ENCODE measurements at regions not wholly inside any gene's neighbourhood (a gene's known extent, or its start where the extent isn't known, plus 50 kb on each side); places are given as distances from the start of the nearest gene placed in this dataset.

- Histone ChIP-seq H3K36me3 (replicated peaks; ENCODE audit: control insufficient read depth, insufficient read depth, low read length) (no peaks in the 10 kb centered on the region), H3K27me3 (ENCODE audit: control insufficient read depth, insufficient read depth, low read length) (no peaks in the 10 kb centered on the region), H3K4me3 (ENCODE audit: insufficient read depth, low read depth, low read length) (no peak overlapping the region)
- no peak for DNase-seq
These were observed 226.5 kb downstream of the ANKRD60 start for GRCh38 chr20:58001946-58002345.

GRCh38 chr20:58001381-58001780 lies 227.1 kb downstream of the ANKRD60 start:
- Histone ChIP-seq H3K27me3 (ENCODE audit: control insufficient read depth, insufficient read depth, low read length) (no peaks in the 10 kb centered on the region), H3K36me3 (replicated peaks; ENCODE audit: control insufficient read depth, insufficient read depth, low read length) (no peaks in the 10 kb centered on the region), H3K4me3 (ENCODE audit: insufficient read depth, low read depth, low read length) (no peak overlapping the region)
- DNase-seq = no peak

- no peaks in the 10 kb centered on the region for H3K27me3 ChIP-seq (ENCODE audit: control insufficient read depth, insufficient read depth, low read length)
- H3K36me3 ChIP-seq (replicated peaks; ENCODE audit: control insufficient read depth, insufficient read depth, low read length) = no peaks in the 10 kb centered on the region
- no peak for DNase-seq
- H3K4me3 ChIP-seq (ENCODE audit: insufficient read depth, low read depth, low read length) = no peak overlapping the region
These were observed 227.6 kb downstream of the ANKRD60 start for GRCh38 chr20:58000861-58001260.

GRCh38 chr20:57999465-58000111 lies 228.9 kb downstream of the ANKRD60 start:
- DNase-seq = peak; percentile 77
- H3K27me3 ChIP-seq (ENCODE audit: control insufficient read depth, insufficient read depth, low read length) = no peaks in the 10 kb centered on the region
- H3K36me3 ChIP-seq (replicated peaks; ENCODE audit: control insufficient read depth, insufficient read depth, low read length) = no peaks in the 10 kb centered on the region
- no peak overlapping the region for H3K4me3 ChIP-seq (ENCODE audit: insufficient read depth, low read depth, low read length)

- H3K36me3 ChIP-seq (replicated peaks; ENCODE audit: control insufficient read depth, insufficient read depth, low read length) = no peaks in the 10 kb centered on the region
- H3K4me3 ChIP-seq (ENCODE audit: insufficient read depth, low read depth, low read length) = no peak overlapping the region
- no peak for DNase-seq
- H3K27me3 ChIP-seq (ENCODE audit: control insufficient read depth, insufficient read depth, low read length) = no peaks in the 10 kb centered on the region
These were observed 229.4 kb downstream of the ANKRD60 start for GRCh38 chr20:57998981-57999464.

- H3K36me3 ChIP-seq (replicated peaks; ENCODE audit: control insufficient read depth, insufficient read depth, low read length) = no peaks in the 10 kb centered on the region
- no peaks in the 10 kb centered on the region for H3K27me3 ChIP-seq (ENCODE audit: control insufficient read depth, insufficient read depth, low read length)
- DNase-seq = no peak
- H3K4me3 ChIP-seq (ENCODE audit: insufficient read depth, low read depth, low read length) = no peak overlapping the region
These were observed 230.2 kb downstream of the ANKRD60 start for GRCh38 chr20:57998276-57998675.

GRCh38 chr20:57996936-57997890 lies 231.2 kb downstream of the ANKRD60 start:
- Histone ChIP-seq H3K36me3 (replicated peaks; ENCODE audit: control insufficient read depth, insufficient read depth, low read length) (no peaks in the 10 kb centered on the region), H3K4me3 (ENCODE audit: insufficient read depth, low read depth, low read length) (no peak overlapping the region), H3K27me3 (ENCODE audit: control insufficient read depth, insufficient read depth, low read length) (no peaks in the 10 kb centered on the region)
- no peak for DNase-seq

- H3K27me3 ChIP-seq (ENCODE audit: control insufficient read depth, insufficient read depth, low read length) = no peaks in the 10 kb centered on the region
- H3K4me3 ChIP-seq (ENCODE audit: insufficient read depth, low read depth, low read length) = no peak overlapping the region
- no peaks in the 10 kb centered on the region for H3K36me3 ChIP-seq (replicated peaks; ENCODE audit: control insufficient read depth, insufficient read depth, low read length)
- DNase-seq = no peak
These were observed 232.0 kb downstream of the ANKRD60 start for GRCh38 chr20:57996465-57996864.

- H3K27me3 ChIP-seq (ENCODE audit: control insufficient read depth, insufficient read depth, low read length) = no peaks in the 10 kb centered on the region
- no peaks in the 10 kb centered on the region for H3K36me3 ChIP-seq (replicated peaks; ENCODE audit: control insufficient read depth, insufficient read depth, low read length)
- no peak for DNase-seq
- H3K4me3 ChIP-seq (ENCODE audit: insufficient read depth, low read depth, low read length) = no peak overlapping the region
These were observed 233.0 kb downstream of the ANKRD60 start for GRCh38 chr20:57995381-57995977.

- Histone ChIP-seq H3K36me3 (replicated peaks; ENCODE audit: control insufficient read depth, insufficient read depth, low read length) (no peaks in the 10 kb centered on the region), H3K27me3 (ENCODE audit: control insufficient read depth, insufficient read depth, low read length) (no peaks in the 10 kb centered on the region), H3K4me3 (ENCODE audit: insufficient read depth, low read depth, low read length) (no peak overlapping the region)
- DNase-seq = no peak
These were observed 234.6 kb downstream of the ANKRD60 start for GRCh38 chr20:57993716-57994431.

GRCh38 chr20:57991211-57991881 lies 237.1 kb downstream of the ANKRD60 start:
- Histone ChIP-seq H3K27me3 (ENCODE audit: control insufficient read depth, insufficient read depth, low read length) (no peaks in the 10 kb centered on the region), H3K4me3 (ENCODE audit: insufficient read depth, low read depth, low read length) (no peak overlapping the region), H3K36me3 (replicated peaks; ENCODE audit: control insufficient read depth, insufficient read depth, low read length) (no peaks in the 10 kb centered on the region)
- no peak for DNase-seq

GRCh38 chr20:57990396-57990987 lies 238.0 kb downstream of the ANKRD60 start:
- H3K36me3 ChIP-seq (replicated peaks; ENCODE audit: control insufficient read depth, insufficient read depth, low read length) = no peaks in the 10 kb centered on the region
- no peak overlapping the region for H3K4me3 ChIP-seq (ENCODE audit: insufficient read depth, low read depth, low read length)
- no peak for DNase-seq
- H3K27me3 ChIP-seq (ENCODE audit: control insufficient read depth, insufficient read depth, low read length) = no peaks in the 10 kb centered on the region

- H3K36me3 ChIP-seq (replicated peaks; ENCODE audit: control insufficient read depth, insufficient read depth, low read length) = no peaks in the 10 kb centered on the region
- no peaks in the 10 kb centered on the region for H3K27me3 ChIP-seq (ENCODE audit: control insufficient read depth, insufficient read depth, low read length)
- no peak for DNase-seq
- H3K4me3 ChIP-seq (ENCODE audit: insufficient read depth, low read depth, low read length) = no peak overlapping the region
These were observed 239.6 kb downstream of the ANKRD60 start for GRCh38 chr20:57988828-57989227.
